ENCODE measurements at regions not wholly inside any gene's neighbourhood (a gene's known extent, or its start where the extent isn't known, plus 50 kb on each side); places are given as distances from the start of the nearest gene placed in this dataset.

- no peak for TF ChIP-seq POLR2AphosphoS5 (IDR thresholded peaks at IDR 0.05; ENCODE audit: low read depth, low read length)
- TF ChIP-seq TCF7L2 (IDR thresholded peaks at IDR 0.05; ENCODE audit: low read depth, low read length), result no peak
- BruUV-seq (replicated peaks), result no TSS peak
- no peak overlapping the region for H3K27ac ChIP-seq (ENCODE audit: low read length)
- no peaks in the 10 kb centered on the region for H3K27me3 ChIP-seq (ENCODE audit: control insufficient read depth, insufficient read depth, low read length)
- POLR2A ChIA-PET, result no interaction called here
- CTCF ChIA-PET, result no interaction called here
- H3K4me3 ChIP-seq (ENCODE audit: low read depth in 2 of 2, low read length in 2 of 2), result no peak overlapping the region
- ATAC-seq (no peak), DNase-seq (ENCODE audit: low read depth, low spot score) (no peak)
- intact Hi-C loops (cut with micrococcal nuclease; ENCODE audit: unreplicated experiment) (no loop called here), in situ Hi-C loops (cut with HindIII; ENCODE audit: low pct_unique_long_range_greater_than_20kb, low sequenced_read_pairs) (no loop called here)
- H3K36me3 ChIP-seq (ENCODE audit: control insufficient read depth, insufficient read depth, low read length), result no peaks in the 10 kb centered on the region
- H3K9me3 ChIP-seq (ENCODE audit: control insufficient read depth, insufficient read depth, low read depth, low read length), result no peaks in the 10 kb centered on the region
- H3K4me1 ChIP-seq (ENCODE audit: control insufficient read depth, insufficient read depth, low read length), result no peaks in the 10 kb centered on the region
Measured at GRCh38 chr4:28436191-28437080, 1575.8 kb downstream of the STIM2 start.

- H3K4me1 ChIP-seq (ENCODE audit: control insufficient read depth, insufficient read depth, low read length), result no peaks in the 10 kb centered on the region
- CTCF ChIA-PET, result no interaction called here
- intact Hi-C loops (cut with micrococcal nuclease; ENCODE audit: unreplicated experiment), result no loop called here
- TF ChIP-seq TCF7L2 (IDR thresholded peaks at IDR 0.05; ENCODE audit: low read depth, low read length), result no peak
- TF ChIP-seq, protein P1, sequence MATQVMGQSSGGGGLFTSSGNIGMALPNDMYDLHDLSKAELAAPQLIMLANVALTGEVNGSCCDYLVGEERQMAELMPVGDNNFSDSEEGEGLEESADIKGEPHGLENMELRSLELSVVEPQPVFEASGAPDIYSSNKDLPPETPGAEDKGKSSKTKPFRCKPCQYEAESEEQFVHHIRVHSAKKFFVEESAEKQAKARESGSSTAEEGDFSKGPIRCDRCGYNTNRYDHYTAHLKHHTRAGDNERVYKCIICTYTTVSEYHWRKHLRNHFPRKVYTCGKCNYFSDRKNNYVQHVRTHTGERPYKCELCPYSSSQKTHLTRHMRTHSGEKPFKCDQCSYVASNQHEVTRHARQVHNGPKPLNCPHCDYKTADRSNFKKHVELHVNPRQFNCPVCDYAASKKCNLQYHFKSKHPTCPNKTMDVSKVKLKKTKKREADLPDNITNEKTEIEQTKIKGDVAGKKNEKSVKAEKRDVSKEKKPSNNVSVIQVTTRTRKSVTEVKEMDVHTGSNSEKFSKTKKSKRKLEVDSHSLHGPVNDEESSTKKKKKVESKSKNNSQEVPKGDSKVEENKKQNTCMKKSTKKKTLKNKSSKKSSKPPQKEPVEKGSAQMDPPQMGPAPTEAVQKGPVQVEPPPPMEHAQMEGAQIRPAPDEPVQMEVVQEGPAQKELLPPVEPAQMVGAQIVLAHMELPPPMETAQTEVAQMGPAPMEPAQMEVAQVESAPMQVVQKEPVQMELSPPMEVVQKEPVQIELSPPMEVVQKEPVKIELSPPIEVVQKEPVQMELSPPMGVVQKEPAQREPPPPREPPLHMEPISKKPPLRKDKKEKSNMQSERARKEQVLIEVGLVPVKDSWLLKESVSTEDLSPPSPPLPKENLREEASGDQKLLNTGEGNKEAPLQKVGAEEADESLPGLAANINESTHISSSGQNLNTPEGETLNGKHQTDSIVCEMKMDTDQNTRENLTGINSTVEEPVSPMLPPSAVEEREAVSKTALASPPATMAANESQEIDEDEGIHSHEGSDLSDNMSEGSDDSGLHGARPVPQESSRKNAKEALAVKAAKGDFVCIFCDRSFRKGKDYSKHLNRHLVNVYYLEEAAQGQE (IDR thresholded peaks at IDR 0.05; ENCODE audit: insufficient read depth in 1 of 2, low read depth in 2 of 2, low read length in 1 of 2), result no peak
- H3K4me3 ChIP-seq (ENCODE audit: low read depth in 2 of 2, low read length in 2 of 2), result no peak overlapping the region
- H3K36me3 ChIP-seq (ENCODE audit: control insufficient read depth, insufficient read depth, low read length), result no peaks in the 10 kb centered on the region
- no TSS peak for BruUV-seq (replicated peaks)
- in situ Hi-C loops (cut with HindIII; ENCODE audit: low pct_unique_long_range_greater_than_20kb, low sequenced_read_pairs), result no loop called here
- ATAC-seq (no peak), DNase-seq (ENCODE audit: low read depth, low spot score) (no peak)
- POLR2A ChIA-PET, result no interaction called here
- no peak overlapping the region for H3K27ac ChIP-seq (ENCODE audit: low read length)
- no peaks in the 10 kb centered on the region for H3K27me3 ChIP-seq (ENCODE audit: control insufficient read depth, insufficient read depth, low read length)
- H3K9me3 ChIP-seq (ENCODE audit: control insufficient read depth, insufficient read depth, low read depth, low read length), result no peaks in the 10 kb centered on the region
Measured at GRCh38 chr4:28443371-28443770, 1582.7 kb downstream of the STIM2 start.

DNA sequence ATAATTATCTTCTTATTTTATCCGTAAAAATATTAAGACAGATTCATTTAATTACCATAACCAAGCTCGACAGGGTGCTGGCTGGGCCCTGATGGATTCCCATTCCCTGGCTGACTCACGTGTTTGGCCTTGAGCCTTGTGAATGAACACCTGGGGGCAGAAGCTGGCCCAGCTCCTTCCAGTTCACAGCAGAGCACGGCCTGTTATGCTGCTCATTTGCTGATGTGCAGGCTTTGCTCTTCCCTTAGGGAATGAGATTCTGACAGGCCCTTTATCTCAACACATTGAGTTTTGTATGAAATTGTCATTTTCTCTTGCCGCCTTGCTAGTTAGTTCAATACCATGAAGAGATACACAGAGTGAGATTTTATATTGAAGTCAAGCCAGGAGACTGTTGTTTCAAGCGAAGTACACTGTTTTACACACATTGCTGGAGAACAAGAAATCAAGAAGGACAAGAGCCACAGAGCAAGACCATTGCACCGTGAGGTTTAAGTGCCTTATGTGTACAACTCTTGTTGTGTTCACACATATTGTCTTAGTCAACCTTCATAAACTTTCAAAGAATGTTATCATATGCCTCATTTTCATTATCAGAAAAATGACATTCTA, 1583.3 kb downstream of the STIM2 start:
- H3K9me3 ChIP-seq (ENCODE audit: control insufficient read depth, insufficient read depth, low read depth, low read length), result no peaks in the 10 kb centered on the region
- no peaks in the 10 kb centered on the region for H3K4me1 ChIP-seq (ENCODE audit: control insufficient read depth, insufficient read depth, low read length)
- H3K36me3 ChIP-seq (ENCODE audit: control insufficient read depth, insufficient read depth, low read length), result no peaks in the 10 kb centered on the region
- TF ChIP-seq SIN3A (IDR thresholded peaks at IDR 0.05; ENCODE audit: borderline replicate concordance, insufficient read depth, low read depth, low read length), result no peak
- TF ChIP-seq TCF7L2 (IDR thresholded peaks at IDR 0.05; ENCODE audit: low read depth, low read length), result no peak
- TF ChIP-seq CTCF (IDR thresholded peaks at IDR 0.05), result no peak
- TF ChIP-seq, protein P1 (IDR thresholded peaks at IDR 0.05; ENCODE audit: insufficient read depth in 1 of 2, low read depth in 2 of 2, low read length in 1 of 2), result no peak
- DNase-seq (ENCODE audit: low read depth, low spot score), result no peak
- H3K4me3 ChIP-seq (ENCODE audit: low read depth in 2 of 2, low read length in 2 of 2), result no peak overlapping the region
- ChIA-PET CTCF (no interaction called here), POLR2A (no interaction called here)
- no TSS peak for BruUV-seq (replicated peaks)
- intact Hi-C loops (cut with micrococcal nuclease; ENCODE audit: unreplicated experiment) (no loop called here), in situ Hi-C loops (cut with HindIII; ENCODE audit: low pct_unique_long_range_greater_than_20kb, low sequenced_read_pairs) (no loop called here)
- no peak overlapping the region for H3K27ac ChIP-seq (ENCODE audit: low read length)
- ATAC-seq, result no peak
- no peaks in the 10 kb centered on the region for H3K27me3 ChIP-seq (ENCODE audit: control insufficient read depth, insufficient read depth, low read length)

All from Panc1 (cell line).